ENCODE measurements at regions not wholly inside any gene's neighbourhood (a gene's known extent, or its start where the extent isn't known, plus 50 kb on each side); places are given as distances from the start of the nearest gene placed in this dataset.

DNA sequence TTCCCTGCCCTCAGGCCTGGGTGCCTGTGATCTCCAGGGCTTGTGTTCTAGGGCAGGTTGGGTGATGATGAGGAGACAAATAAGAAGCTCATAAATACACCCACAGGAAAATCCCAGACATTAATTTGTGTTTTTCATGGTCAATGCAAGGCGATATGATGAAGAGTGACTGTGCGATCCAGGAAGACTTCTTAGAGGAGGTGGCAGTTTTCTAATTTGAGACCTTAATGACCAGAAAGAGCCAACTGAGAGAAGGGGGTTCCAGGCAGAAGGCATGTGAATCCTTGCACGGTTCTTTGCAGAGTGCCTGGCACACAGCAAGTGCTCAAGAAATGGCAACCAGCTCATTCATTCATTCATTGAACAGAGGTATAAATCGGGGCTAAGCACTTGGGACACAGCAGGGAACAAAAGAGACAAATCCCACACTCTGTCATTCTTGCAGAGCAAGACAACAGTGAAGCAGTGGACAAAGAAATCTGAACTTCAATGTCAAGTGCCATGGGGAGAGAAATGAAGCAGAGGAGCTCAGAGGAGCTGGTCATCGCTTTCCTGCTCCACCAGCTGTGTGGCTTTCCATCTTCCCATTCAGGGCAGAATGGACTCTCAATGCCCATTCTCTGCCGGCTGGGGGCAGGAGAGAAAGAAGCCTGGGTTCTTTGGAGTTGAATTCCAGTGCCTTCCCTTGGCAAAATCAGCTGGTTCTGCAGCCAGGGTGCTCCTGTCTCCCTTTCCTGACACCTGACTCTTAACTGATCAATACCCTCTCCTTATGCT is 128.3 kb downstream of the AACS start (continued):
- TF ChIP-seq BCL11A (IDR thresholded peaks at IDR 0.05; ENCODE audit: low read depth in 2 of 2, low read length in 2 of 2) (no peak), HDAC2 (IDR thresholded peaks at IDR 0.05; ENCODE audit: borderline replicate concordance in 1 of 2, low read depth in 2 of 2, low read length in 2 of 2) (no peak), TEAD4 (IDR thresholded peaks at IDR 0.05; ENCODE audit: low read depth, low read length) (no peak), POLR2AphosphoS5 (IDR thresholded peaks at IDR 0.05; ENCODE audit: low read depth, low read length) (no peak), SIN3A (conservative IDR thresholded peaks at IDR 0.05 in 1 of 2, IDR thresholded peaks at IDR 0.05 in 1 of 2; ENCODE audit: low read depth in 1 of 2, low read length in 2 of 2) (0 out of 4 replicates have a peak, but pooled peaks of 1 of the 2 experiments have one; percentile 33), CREB1 (IDR thresholded peaks at IDR 0.05) (no peak), CHD7 (IDR thresholded peaks at IDR 0.05; ENCODE audit: insufficient replicate concordance, low read length) (no peak)
- TF ChIP-seq, protein P1, sequence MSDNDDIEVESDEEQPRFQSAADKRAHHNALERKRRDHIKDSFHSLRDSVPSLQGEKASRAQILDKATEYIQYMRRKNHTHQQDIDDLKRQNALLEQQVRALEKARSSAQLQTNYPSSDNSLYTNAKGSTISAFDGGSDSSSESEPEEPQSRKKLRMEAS (IDR thresholded peaks at IDR 0.05): no peak
- TF ChIP-seq, protein P2, sequence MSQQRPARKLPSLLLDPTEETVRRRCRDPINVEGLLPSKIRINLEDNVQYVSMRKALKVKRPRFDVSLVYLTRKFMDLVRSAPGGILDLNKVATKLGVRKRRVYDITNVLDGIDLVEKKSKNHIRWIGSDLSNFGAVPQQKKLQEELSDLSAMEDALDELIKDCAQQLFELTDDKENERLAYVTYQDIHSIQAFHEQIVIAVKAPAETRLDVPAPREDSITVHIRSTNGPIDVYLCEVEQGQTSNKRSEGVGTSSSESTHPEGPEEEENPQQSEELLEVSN (IDR thresholded peaks at IDR 0.05): no peak
